A673 (cell line): ENCODE measurements at regions not wholly inside any gene's neighbourhood (a gene's known extent, or its start where the extent isn't known, plus 50 kb on each side); places are given as distances from the start of the nearest gene placed in this dataset.

Experiments
- BruUV-seq: library from RNA; stranded (reverse); fragments of 400-500 nt; replicated peaks from 2 replicates; lab custom pipeline; 2021; lab: Mats Ljungman, UMichigan
- CTCF ChIA-PET: fragments of 300-600 bp; sonication (Branson Sonifier 250); formaldehyde crosslinking; loops from one replicate; lab custom pipeline; 2022; ENCODE audit warnings: antibody characterized with exemption; lab: Charles Lee
- POLR2A ChIA-PET: fragments of 300-600 bp; sonication (Branson Sonifier 250); formaldehyde crosslinking; loops from one replicate; lab custom pipeline; 2022; ENCODE audit warnings: antibody characterized with exemption; ENCODE audit not compliant: low non-redundant PET; lab: Charles Lee
- DNase-seq: peaks from one replicate; pipeline ENCODE4 v3.0.0-alpha.2; 2015; ENCODE audit warnings: low spot score
- H3K27ac ChIP-seq: fragments of 200-600 bp; sonication (generic); 2 replicates; pipeline ENCODE4 v1.5.1; 2016; ENCODE audit warnings: mixed run types, low read depth, mild to moderate bottlenecking, mixed read lengths, antibody characterized with exemption, low read length; ENCODE audit not compliant: poor library complexity, severe bottlenecking
- H3K27me3 ChIP-seq: fragments of 200-600 bp; sonication (generic); replicated peaks from 2 replicates; pipeline ENCODE4 v1.6.1; 2017; ENCODE audit warnings: mixed run types, low read depth, mild to moderate bottlenecking, mixed read lengths, antibody characterized with exemption, low read length; ENCODE audit not compliant: insufficient read depth, poor library complexity
- H3K36me3 ChIP-seq: fragments of 200-600 bp; sonication (generic); 2 replicates; pipeline ENCODE4 v1.6.1; 2016; ENCODE audit warnings: mixed run types, mild to moderate bottlenecking, mixed read lengths, antibody characterized with exemption, low read length; ENCODE audit not compliant: insufficient read depth, poor library complexity, severe bottlenecking
- H3K4me1 ChIP-seq: fragments of 200-600 bp; sonication (generic); 2 replicates; pipeline ENCODE4 v1.6.1; 2017; ENCODE audit warnings: mixed run types, mild to moderate bottlenecking, mixed read lengths, antibody characterized with exemption, low read length; ENCODE audit not compliant: insufficient read depth, poor library complexity, severe bottlenecking
- H3K4me3 ChIP-seq: fragments of 200-600 bp; sonication (generic); 2 replicates; pipeline ENCODE4 v1.5.1; 2016; ENCODE audit warnings: low read depth, mixed run types, mild to moderate bottlenecking, mixed read lengths, low read length; ENCODE audit not compliant: poor library complexity, severe bottlenecking
- H3K9me3 ChIP-seq: fragments of 200-600 bp; sonication (generic); 2 replicates; pipeline ENCODE4 v1.6.1; 2016; ENCODE audit warnings: mixed run types, low read depth, mild to moderate bottlenecking, mixed read lengths, antibody characterized with exemption, low read length; ENCODE audit not compliant: poor library complexity, severe bottlenecking
- EZH2 ChIP-seq: fragments of 200-600 bp; sonication (generic); IDR thresholded peaks from 2 replicates; pipeline ENCODE4 v1.6.1; 2017; ENCODE audit warnings: borderline replicate concordance, low read depth, mild to moderate bottlenecking, mixed read lengths, antibody characterized with exemption, low read length; ENCODE audit not compliant: poor library complexity, severe bottlenecking
- intact Hi-C: fragments of 100-400 bp; cut with micrococcal nuclease; formaldehyde crosslinking; loops from one replicate; pipeline ENCODE4 v1.10.0; 2022; ENCODE audit not compliant: unreplicated experiment
- TF ChIP-seq, protein P1 (sequence below): fragments of 300-800, 200-600 bp; sonication (generic); conservative IDR thresholded peaks from 2 replicates; pipeline ENCODE4 v1.5.1; 2017; ENCODE audit warnings: low read depth, mild to moderate bottlenecking, antibody characterized with exemption, low read length, moderate library complexity, mixed read lengths

DNA sequence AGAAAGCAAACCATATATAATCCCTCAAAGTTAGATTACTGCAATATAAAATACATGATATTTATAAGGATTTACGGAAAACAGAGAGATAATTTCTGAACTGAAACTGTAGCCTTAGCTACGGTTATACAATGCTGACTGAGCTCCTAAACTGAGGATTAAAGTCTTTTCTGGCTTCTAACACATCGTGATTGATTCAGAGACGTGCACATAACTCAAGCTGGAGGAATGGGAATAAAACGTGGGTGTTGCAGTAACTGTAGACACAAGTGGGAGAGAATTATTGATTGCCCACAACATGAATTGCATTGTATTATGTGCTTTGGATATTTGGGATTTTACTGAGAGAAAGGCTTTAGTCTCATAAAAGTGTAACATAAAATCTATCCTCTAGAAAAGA is 418.0 kb upstream of the OPRM1 start:
- H3K36me3 ChIP-seq: no peaks in the 10 kb centered on the region
- DNase-seq: no peak
- no peaks in the 10 kb centered on the region for H3K9me3 ChIP-seq
- no TSS peak for BruUV-seq
- peaks cover 31% of the 10 kb centered on the region for H3K4me1 ChIP-seq
- intact Hi-C loops: no loop called here
- no peak overlapping the region for H3K4me3 ChIP-seq
- CTCF ChIA-PET: no interaction called here
- H3K27ac ChIP-seq: no peak overlapping the region
- TF ChIP-seq EZH2: no peak
- TF ChIP-seq, protein P1, sequence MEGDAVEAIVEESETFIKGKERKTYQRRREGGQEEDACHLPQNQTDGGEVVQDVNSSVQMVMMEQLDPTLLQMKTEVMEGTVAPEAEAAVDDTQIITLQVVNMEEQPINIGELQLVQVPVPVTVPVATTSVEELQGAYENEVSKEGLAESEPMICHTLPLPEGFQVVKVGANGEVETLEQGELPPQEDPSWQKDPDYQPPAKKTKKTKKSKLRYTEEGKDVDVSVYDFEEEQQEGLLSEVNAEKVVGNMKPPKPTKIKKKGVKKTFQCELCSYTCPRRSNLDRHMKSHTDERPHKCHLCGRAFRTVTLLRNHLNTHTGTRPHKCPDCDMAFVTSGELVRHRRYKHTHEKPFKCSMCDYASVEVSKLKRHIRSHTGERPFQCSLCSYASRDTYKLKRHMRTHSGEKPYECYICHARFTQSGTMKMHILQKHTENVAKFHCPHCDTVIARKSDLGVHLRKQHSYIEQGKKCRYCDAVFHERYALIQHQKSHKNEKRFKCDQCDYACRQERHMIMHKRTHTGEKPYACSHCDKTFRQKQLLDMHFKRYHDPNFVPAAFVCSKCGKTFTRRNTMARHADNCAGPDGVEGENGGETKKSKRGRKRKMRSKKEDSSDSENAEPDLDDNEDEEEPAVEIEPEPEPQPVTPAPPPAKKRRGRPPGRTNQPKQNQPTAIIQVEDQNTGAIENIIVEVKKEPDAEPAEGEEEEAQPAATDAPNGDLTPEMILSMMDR: no peak
- POLR2A ChIA-PET: no interaction called here
- no peaks in the 10 kb centered on the region for H3K27me3 ChIP-seq

- peaks cover 12% of the 10 kb centered on the region for H3K4me1 ChIP-seq
- no peaks in the 10 kb centered on the region for H3K36me3 ChIP-seq
- H3K27me3 ChIP-seq: no peaks in the 10 kb centered on the region
- no peak for TF ChIP-seq EZH2
- TF ChIP-seq, protein P1: no peak
- POLR2A ChIA-PET: no interaction called here
- no peak overlapping the region for H3K27ac ChIP-seq
- intact Hi-C loops: no loop called here
- no peak overlapping the region for H3K4me3 ChIP-seq
- no TSS peak for BruUV-seq
- H3K9me3 ChIP-seq: no peaks in the 10 kb centered on the region
- CTCF ChIA-PET: no interaction called here
- no peak for DNase-seq
Measured at GRCh38 chr6:153618371-153619322, 420.4 kb upstream of the OPRM1 start.

DNA sequence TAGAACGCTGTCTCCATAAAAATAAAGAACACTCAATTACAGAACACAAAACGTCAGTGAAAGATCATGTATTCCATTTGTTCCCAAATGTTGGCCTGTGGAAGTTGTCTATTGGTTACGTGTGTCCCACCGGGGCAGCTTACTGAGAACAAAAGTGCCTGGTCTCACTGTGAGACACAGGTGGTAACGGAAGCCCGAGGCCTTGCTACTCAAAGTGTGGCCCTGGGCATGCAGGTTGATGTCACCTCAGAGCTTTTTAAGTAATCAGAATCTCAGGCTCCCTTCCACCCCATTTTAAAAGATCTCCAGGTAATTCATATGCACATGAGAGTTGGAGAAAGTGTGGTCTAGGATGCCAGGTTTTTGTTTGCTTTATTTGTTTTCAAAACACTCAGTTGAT is 422.5 kb upstream of the OPRM1 start:
- DNase-seq: no peak
- intact Hi-C loops: no loop called here

More for the DNA sequence above, 422.5 kb upstream of the OPRM1 start:
- BruUV-seq: no TSS peak
- Histone ChIP-seq H3K27me3 (no peaks in the 10 kb centered on the region), H3K36me3 (no peaks in the 10 kb centered on the region), H3K4me3 (no peak overlapping the region), H3K4me1 (peaks cover 12% of the 10 kb centered on the region), H3K27ac (no peak overlapping the region), H3K9me3 (no peaks in the 10 kb centered on the region)
- CTCF ChIA-PET: no interaction called here
- POLR2A ChIA-PET: no interaction called here
- TF ChIP-seq, protein P1: no peak
